Chondrocyte (in vitro differentiated cells): ENCODE measurements at regions not wholly inside any gene's neighbourhood (a gene's known extent, or its start where the extent isn't known, plus 50 kb on each side); places are given as distances from the start of the nearest gene placed in this dataset.

Experiments
- DNase-seq: peaks from one replicate; pipeline ENCODE4 v3.0.0; 2021; ENCODE audit warnings: mixed read lengths, low spot score
- H3K27ac Mint-ChIP-seq: one replicate; pipeline ENCODE4 v1.8.0; 2021; ENCODE audit warnings: mild to moderate bottlenecking, moderate library complexity, mixed read lengths; ENCODE audit not compliant: unreplicated experiment
- H3K27me3 Mint-ChIP-seq: 2 replicates; pipeline ENCODE4 v1.8.0; 2021; ENCODE audit warnings: low read depth, mixed read lengths
- H3K36me3 Mint-ChIP-seq: 2 replicates; pipeline ENCODE4 v1.8.0; 2021; ENCODE audit warnings: low read depth, mixed read lengths
- H3K4me1 Mint-ChIP-seq: 2 replicates; pipeline ENCODE4 v1.8.0; 2021; ENCODE audit warnings: low read depth, mild to moderate bottlenecking, mixed read lengths
- H3K4me3 Mint-ChIP-seq: one replicate; pipeline ENCODE4 v1.8.0; 2021; ENCODE audit warnings: mild to moderate bottlenecking, moderate library complexity, mixed read lengths; ENCODE audit not compliant: unreplicated experiment
- H3K9me3 Mint-ChIP-seq: 2 replicates; pipeline ENCODE4 v1.8.0; 2021; ENCODE audit warnings: low read depth, mixed read lengths
- TF ChIP-seq, protein P1 (sequence below): fragments of 200-600 bp; sonication (generic); IDR thresholded peaks from 2 replicates; pipeline ENCODE4 v1.5.0; 2021; ENCODE audit warnings: antibody characterized with exemption, mild to moderate bottlenecking, moderate library complexity

DNA sequence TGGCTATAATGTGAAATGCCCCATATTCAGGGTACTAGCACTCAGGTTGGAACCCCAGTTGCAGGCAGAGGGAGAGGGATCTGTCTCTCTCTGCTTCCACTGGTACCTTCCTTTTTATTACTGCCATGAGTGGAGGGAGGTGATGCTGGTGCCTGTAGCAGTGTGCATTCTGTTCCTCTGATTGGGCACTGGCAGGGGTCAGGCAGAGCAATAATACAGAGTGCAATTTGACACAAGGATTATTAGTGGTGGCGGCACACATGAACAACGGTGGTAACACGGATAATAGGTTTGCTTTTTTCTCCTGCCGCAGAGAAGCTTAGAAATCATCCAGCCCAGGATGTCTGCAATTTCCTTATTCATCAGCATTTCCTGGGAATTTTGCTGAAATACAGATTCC lies 525.7 kb downstream of the SLC4A3 start:
- no peaks in the 10 kb centered on the region for H3K27me3 Mint-ChIP-seq
- no peaks in the 10 kb centered on the region for H3K36me3 Mint-ChIP-seq
- TF ChIP-seq, protein P1, sequence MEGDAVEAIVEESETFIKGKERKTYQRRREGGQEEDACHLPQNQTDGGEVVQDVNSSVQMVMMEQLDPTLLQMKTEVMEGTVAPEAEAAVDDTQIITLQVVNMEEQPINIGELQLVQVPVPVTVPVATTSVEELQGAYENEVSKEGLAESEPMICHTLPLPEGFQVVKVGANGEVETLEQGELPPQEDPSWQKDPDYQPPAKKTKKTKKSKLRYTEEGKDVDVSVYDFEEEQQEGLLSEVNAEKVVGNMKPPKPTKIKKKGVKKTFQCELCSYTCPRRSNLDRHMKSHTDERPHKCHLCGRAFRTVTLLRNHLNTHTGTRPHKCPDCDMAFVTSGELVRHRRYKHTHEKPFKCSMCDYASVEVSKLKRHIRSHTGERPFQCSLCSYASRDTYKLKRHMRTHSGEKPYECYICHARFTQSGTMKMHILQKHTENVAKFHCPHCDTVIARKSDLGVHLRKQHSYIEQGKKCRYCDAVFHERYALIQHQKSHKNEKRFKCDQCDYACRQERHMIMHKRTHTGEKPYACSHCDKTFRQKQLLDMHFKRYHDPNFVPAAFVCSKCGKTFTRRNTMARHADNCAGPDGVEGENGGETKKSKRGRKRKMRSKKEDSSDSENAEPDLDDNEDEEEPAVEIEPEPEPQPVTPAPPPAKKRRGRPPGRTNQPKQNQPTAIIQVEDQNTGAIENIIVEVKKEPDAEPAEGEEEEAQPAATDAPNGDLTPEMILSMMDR, result no peak
- H3K4me1 Mint-ChIP-seq, result no peaks in the 10 kb centered on the region
- H3K27ac Mint-ChIP-seq, result no peak overlapping the region
- no peak overlapping the region for H3K4me3 Mint-ChIP-seq
- DNase-seq, result no peak
- no peaks in the 10 kb centered on the region for H3K9me3 Mint-ChIP-seq

DNA sequence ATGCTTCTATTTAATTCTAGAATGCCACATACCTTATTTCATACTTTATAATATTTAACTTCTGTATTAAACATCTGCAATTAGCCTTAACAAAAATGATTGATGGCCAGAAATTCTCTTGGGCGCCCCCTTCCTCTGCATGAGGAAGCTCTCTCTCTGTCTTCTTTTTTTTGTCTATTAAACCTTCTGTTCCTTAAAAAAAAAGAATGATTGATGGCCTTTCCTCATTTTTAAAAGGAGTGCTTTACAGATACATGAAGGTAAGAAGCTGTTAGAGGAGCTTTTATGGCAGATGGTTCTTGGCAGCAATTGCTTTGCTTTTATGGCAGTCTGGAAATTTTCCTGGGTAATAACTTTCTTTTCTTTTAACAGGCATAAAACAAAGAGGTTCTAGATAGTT lies 526.9 kb downstream of the SLC4A3 start:
- TF ChIP-seq, protein P1, result peak; percentile 59
- Mint-ChIP-seq H3K9me3 (no peaks in the 10 kb centered on the region), H3K27ac (no peak overlapping the region), H3K27me3 (no peaks in the 10 kb centered on the region), H3K4me3 (no peak overlapping the region), H3K4me1 (no peaks in the 10 kb centered on the region), H3K36me3 (no peaks in the 10 kb centered on the region)
- no peak for DNase-seq

DNA sequence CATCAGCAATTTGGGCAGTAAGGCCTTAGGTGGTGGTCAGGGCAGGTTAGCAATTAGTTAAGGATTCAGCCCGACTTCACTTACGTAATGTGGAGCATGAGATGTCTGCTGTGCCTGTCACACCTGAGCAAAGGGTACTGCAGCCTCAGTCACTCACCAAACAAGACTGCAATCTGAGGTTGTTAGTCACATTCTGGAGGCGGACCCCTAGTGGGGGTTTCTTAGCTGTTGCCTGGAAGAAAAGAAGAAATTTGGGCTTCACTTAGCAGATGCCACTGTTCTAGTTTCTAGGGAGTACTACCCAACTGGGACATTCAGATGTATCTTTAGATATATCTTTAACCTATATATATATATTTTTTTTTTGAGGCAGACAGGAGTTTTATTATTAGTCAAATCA lies 529.9 kb downstream of the SLC4A3 start:
- Mint-ChIP-seq H3K4me3 (no peak overlapping the region), H3K4me1 (no peaks in the 10 kb centered on the region), H3K27me3 (no peaks in the 10 kb centered on the region), H3K36me3 (peaks cover 3% of the 10 kb centered on the region), H3K9me3 (peaks cover 7% of the 10 kb centered on the region), H3K27ac (no peak overlapping the region)
- DNase-seq, result no peak
- TF ChIP-seq, protein P1, result no peak

DNA sequence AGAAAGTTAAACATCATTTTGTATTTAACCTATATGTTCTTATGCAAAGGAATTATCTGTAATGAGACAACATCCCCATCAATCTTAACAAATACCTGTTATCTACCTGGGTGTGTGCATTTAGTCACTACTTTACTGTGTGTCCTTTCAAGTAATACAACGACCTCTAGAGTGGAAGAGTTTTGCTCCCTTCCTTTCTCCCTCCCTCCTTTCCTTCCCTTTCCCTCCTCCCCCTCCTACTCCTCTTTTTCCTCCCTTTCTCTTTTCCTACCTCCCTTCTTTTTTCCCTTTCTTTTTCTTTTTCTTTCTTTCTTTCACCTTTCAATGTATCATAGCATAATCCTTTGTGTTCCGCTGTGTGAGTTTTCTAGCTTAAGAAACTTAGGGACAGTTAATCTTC lies 532.3 kb downstream of the SLC4A3 start:
- DNase-seq, result no peak
- TF ChIP-seq, protein P1, result no peak
- Mint-ChIP-seq H3K27ac (no peak overlapping the region), H3K36me3 (peaks cover 3% of the 10 kb centered on the region), H3K4me1 (no peaks in the 10 kb centered on the region), H3K9me3 (peaks cover 7% of the 10 kb centered on the region), H3K4me3 (no peak overlapping the region), H3K27me3 (no peaks in the 10 kb centered on the region)

DNA sequence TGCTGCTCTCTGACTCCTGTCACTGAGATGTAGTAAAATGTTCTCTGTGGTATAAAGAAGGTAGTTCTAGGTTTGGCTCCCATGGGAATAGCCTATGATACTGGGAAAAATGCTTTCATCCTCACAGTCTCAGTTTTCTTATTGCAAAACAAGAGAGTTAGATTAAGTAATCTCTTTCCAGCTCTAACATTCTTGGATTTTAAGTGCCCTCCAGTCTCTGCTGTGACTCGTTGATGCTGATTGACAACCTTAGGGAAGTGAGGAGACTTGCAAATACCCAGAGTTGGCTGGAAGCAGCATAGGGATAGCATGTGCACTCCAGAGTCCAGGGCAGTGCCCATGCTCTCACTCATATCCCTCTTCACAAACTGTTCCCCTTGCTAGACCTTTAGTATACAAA lies 534.9 kb downstream of the SLC4A3 start:
- peaks cover 5% of the 10 kb centered on the region for H3K36me3 Mint-ChIP-seq
- H3K27ac Mint-ChIP-seq, result no peak overlapping the region
- TF ChIP-seq, protein P1, result no peak
- H3K4me1 Mint-ChIP-seq, result no peaks in the 10 kb centered on the region
- H3K27me3 Mint-ChIP-seq, result no peaks in the 10 kb centered on the region
- no peak for DNase-seq
- H3K9me3 Mint-ChIP-seq, result peaks cover 7% of the 10 kb centered on the region
- H3K4me3 Mint-ChIP-seq, result no peak overlapping the region
